ENCODE measurements at regions not wholly inside any gene's neighbourhood (a gene's known extent, or its start where the extent isn't known, plus 50 kb on each side); places are given as distances from the start of the nearest gene placed in this dataset.

GRCh38 chrX:6464726-6465125, 70.2 kb downstream of the VCX3A start:
- H3K36me3 Mint-ChIP-seq, result no peaks in the 10 kb centered on the region
- H3K4me3 Mint-ChIP-seq, result no peak overlapping the region
- ATAC-seq, result no peak
- peaks cover 1% of the 10 kb centered on the region; the same call in 1 of the 2 replicates for H3K9me3 Mint-ChIP-seq
- DNase-seq (ENCODE audit: low spot score), result no peak
- H3K27ac Mint-ChIP-seq, result no peak overlapping the region
- H3K4me1 Mint-ChIP-seq, result peaks cover 30% of the 10 kb centered on the region
- ChIA-PET CTCF (no interaction called here), POLR2A (no interaction called here)
- H3K27me3 Mint-ChIP-seq (ENCODE audit: low read depth), result no peaks in the 10 kb centered on the region; the same call in 1 of the 2 replicates
- TF ChIP-seq HMGA2 (CRISPR knock-in tag; IDR thresholded peaks at IDR 0.05), result no peak
- no peak for TF ChIP-seq NR1H2 (CRISPR knock-in tag; IDR thresholded peaks at IDR 0.05)

- H3K27ac Mint-ChIP-seq, result no peak overlapping the region
- H3K4me3 Mint-ChIP-seq, result no peak overlapping the region
- DNase-seq (ENCODE audit: low spot score) (no peak), ATAC-seq (no peak)
- POLR2A ChIA-PET, result no interaction called here
- H3K9me3 Mint-ChIP-seq, result peaks cover 14% of the 10 kb centered on the region
- TF ChIP-seq ESRRA (CRISPR knock-in tag; IDR thresholded peaks at IDR 0.05; ENCODE audit: borderline replicate concordance) (no peak), ERG (CRISPR knock-in tag; IDR thresholded peaks at IDR 0.05) (no peak), ZBTB43 (CRISPR knock-in tag; IDR thresholded peaks at IDR 0.05) (no peak), ZNF425 (CRISPR knock-in tag; conservative IDR thresholded peaks at IDR 0.05) (no peak), TEAD4 (CRISPR knock-in tag; IDR thresholded peaks at IDR 0.05) (no peak), STAT6 (CRISPR knock-in tag; conservative IDR thresholded peaks at IDR 0.05; ENCODE audit: low read depth) (no peak), ATF1 (CRISPR knock-in tag; IDR thresholded peaks at IDR 0.05) (no peak), ZNF138 (CRISPR knock-in tag; conservative IDR thresholded peaks at IDR 0.05) (no peak)
- H3K4me1 Mint-ChIP-seq, result peaks cover 30% of the 10 kb centered on the region
- CTCF ChIA-PET, result no interaction called here
- no peaks in the 10 kb centered on the region; the same call in 1 of the 2 replicates for H3K27me3 Mint-ChIP-seq (ENCODE audit: low read depth)
- H3K36me3 Mint-ChIP-seq, result no peaks in the 10 kb centered on the region
Observed at GRCh38 chrX:6460893-6461490, 73.9 kb downstream of the VCX3A start.

GRCh38 chrX:6456196-6456595, 78.7 kb downstream of the VCX3A start:
- Mint-ChIP-seq H3K36me3 (no peaks in the 10 kb centered on the region), H3K4me3 (no peak overlapping the region), H3K9me3 (peaks cover 14% of the 10 kb centered on the region), H3K27ac (no peak overlapping the region), H3K27me3 (ENCODE audit: low read depth) (no peaks in the 10 kb centered on the region), H3K4me1 (peaks cover 5% of the 10 kb centered on the region)
- DNase-seq (ENCODE audit: low spot score) (no peak), ATAC-seq (no peak)
- POLR2A ChIA-PET, result no interaction called here
- CTCF ChIA-PET, result no interaction called here
- TF ChIP-seq ELF4 (CRISPR knock-in tag; IDR thresholded peaks at IDR 0.05; ENCODE audit: low read depth) (no peak), ZNF121 (CRISPR knock-in tag; IDR thresholded peaks at IDR 0.05) (no peak), ZNF512 (CRISPR knock-in tag; IDR thresholded peaks at IDR 0.05; ENCODE audit: borderline replicate concordance) (no peak), AFF4 (CRISPR knock-in tag; IDR thresholded peaks at IDR 0.05; ENCODE audit: borderline replicate concordance) (no peak)
